ENCODE measurements at regions not wholly inside any gene's neighbourhood (a gene's known extent, or its start where the extent isn't known, plus 50 kb on each side); places are given as distances from the start of the nearest gene placed in this dataset.

GRCh38 chr10:90417029-90417428 is 440.8 kb downstream of the HTR7 start:
- TF ChIP-seq CTCF (IDR thresholded peaks at IDR 0.05) (no peak), POLR2A (IDR thresholded peaks at IDR 0.05) (no peak), POLR2AphosphoS5 (IDR thresholded peaks at IDR 0.05; ENCODE audit: insufficient read depth in 1 of 2, low read depth in 1 of 2) (no peak)

Measured in vagina (tissue), 2 donors.